NCI-H1092 treated with DMSO at 0.1 percent for 48 hours (cell line): ENCODE measurements at regions not wholly inside any gene's neighbourhood (a gene's known extent, or its start where the extent isn't known, plus 50 kb on each side); places are given as distances from the start of the nearest gene placed in this dataset.

Source experiments
- DNase-seq: peaks from one replicate; lab custom pipeline; 2025; lab: John Stamatoyannopoulos, UW

GRCh38 chrX:69110116-69110530, 55.1 kb downstream of the PJA1 start:
- no peak for DNase-seq

DNA sequence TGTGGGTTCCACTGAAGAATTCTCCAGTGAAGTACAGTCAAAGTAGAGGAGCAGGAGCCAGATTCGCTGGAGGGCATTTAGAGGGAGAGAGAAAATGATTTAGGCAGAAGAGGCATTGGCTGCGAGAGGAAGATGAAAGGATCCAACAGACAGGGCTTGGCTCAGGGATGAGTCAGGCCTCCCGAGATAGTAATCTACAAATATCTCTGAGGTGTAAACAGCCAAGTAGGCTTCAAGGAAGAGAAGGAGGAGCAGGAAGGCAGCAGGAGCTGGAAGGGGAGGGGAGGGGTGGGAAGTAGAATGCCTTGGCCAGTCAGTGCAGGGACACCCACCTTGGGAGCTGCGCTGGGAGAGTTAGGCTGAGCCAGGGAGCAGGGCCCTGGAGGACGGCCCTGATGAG, 55.5 kb downstream of the PJA1 start:
- no peak for DNase-seq

- DNase-seq: no peak
These were observed 56.1 kb downstream of the PJA1 start for GRCh38 chrX:69109036-69109663.

GRCh38 chrX:69107747-69108401, 57.4 kb downstream of the PJA1 start:
- no peak for DNase-seq

DNA sequence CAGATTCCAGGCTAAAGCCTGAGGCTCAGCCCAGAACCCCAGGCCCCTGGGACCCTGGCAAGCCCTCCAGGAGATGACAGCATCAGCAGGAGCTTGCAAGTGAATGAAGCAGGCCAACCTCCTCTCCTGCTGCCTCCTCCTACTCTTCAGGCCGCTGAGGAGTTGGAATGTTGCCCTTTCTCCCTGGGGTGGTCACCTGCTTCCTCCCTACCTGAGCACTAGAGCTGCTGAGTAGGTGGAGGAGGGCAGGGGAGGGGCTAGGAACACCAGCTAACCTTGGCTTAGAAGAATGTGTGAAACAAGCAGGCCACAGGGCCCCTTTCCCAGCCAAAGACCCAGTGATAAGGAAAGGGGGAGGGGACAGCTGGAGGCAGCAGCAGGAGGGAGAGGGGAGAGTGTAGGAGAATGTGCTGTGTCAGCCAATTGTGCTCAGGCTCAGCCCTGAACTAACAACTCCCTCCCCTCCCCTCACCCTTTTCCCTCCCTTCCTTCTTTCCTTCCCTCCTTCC, 58.0 kb downstream of the PJA1 start:
- no peak for DNase-seq

- DNase-seq: no peak
These were observed 60.4 kb downstream of the PJA1 start for GRCh38 chrX:69104756-69105434.

DNA sequence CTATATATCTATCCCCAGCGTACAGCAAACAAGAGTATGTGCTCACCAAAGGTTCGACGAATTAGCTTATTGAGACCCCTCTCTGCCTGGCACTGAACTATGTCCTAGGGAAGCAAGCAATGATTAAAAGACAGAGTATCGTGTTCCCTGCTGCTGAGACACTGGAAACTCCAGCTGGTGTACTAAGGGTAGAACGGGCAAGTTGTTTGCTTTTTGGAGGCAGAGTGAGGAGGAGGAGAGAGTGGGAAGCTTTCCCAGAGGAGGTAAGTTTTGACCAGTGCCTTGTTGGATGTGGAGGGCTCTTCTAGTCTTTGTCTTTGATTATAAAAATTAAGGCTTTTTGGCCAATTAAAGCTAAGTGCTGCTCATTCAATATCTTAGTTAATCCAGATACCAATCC, 61.7 kb downstream of the PJA1 start:
- DNase-seq: no peak

GRCh38 chrX:69102612-69103194, 62.5 kb downstream of the PJA1 start:
- no peak for DNase-seq

DNA sequence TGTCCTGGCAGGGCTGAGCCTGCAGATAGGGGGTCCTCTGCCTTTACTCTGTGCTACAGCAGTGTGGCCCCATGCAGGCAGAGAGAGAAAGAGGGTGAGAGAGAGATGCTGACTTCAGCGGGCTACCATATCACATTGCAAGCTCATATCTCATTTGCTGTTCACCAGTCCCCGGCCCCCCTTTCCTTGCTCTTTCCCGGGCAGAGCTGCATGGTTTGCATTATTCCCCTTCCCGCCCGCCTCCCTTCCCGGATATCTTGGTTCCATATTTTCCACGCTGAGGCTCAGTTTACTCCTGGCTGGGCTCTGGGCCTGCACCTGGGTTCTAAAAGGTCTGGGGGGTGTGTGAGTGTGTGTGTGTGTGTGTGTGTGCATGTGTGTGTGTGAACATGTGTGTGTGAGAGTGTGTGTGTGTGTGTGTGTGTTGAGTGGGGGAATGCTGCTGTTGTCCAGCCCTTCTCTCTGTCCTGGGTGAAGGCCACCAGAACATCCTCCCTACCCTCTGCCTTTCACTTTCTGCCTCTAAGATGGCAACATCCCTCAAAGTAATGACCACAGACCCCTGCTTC, 63.5 kb downstream of the PJA1 start:
- no peak for DNase-seq

GRCh38 chrX:69100478-69100877, 64.8 kb downstream of the PJA1 start:
- DNase-seq: no peak

DNA sequence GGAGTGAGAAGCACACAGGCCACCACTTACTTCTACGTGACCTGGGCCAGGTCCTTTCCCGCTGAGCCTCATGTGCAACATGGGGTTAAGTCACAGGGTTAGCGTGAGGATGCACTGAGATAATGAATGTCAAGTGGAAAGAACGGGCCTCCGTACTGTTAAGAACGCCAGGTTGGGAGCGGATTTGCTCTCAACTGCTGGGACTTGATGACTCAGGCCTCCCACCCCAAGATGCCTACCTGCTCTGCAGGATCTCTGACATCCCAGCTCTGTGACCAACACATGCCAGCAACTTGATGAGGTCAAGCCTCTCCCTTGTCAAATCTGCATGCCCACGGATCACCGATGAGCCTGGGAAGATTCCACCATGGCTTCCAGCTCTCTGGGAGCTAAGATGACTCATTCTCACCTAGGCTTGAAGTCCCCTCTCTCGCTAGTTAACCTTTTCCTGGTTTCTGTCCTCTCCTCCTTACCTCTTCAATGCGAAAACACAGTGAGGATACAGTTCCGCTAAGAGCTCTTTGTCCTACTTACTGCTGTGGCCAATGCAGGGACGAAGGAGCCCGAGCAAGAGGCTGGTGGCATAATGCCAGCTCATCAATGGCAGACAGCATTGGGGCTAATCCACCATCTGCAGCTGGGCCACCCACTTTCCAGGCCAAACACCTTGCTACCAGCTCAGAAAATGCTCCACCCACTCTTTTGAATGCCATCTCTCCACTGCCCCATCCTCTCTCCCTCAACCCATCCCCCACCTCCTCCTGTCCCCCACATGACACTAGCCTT, 67.6 kb downstream of the PJA1 start:
- DNase-seq: no peak

DNA sequence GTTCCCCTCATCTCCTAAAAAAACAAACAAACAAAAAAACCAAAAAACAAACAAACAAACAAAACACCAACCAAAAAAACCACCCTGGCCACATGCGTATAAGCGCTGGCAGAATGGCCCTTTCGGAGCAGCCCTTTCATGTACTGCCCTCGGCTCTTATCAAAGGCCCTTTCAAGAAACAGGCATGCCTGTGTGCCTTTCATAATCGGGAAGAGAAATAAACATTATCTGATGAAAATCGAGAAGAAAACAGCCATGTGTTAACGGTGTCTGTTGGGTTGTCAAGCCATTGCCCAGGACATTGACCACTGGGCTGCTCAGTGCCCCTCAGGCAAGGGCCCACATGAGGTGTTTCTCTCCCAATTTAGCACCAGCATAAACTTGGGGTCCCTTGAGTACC, 68.3 kb downstream of the PJA1 start:
- DNase-seq: no peak

- no peak for DNase-seq
These were observed 70.1 kb downstream of the PJA1 start for GRCh38 chrX:69094977-69095669.

- peak; percentile 50 for DNase-seq
These were observed 71.0 kb downstream of the PJA1 start for GRCh38 chrX:69093960-69094871.

- DNase-seq: no peak
These were observed 75.2 kb downstream of the PJA1 start for GRCh38 chrX:69090022-69090421.

DNA sequence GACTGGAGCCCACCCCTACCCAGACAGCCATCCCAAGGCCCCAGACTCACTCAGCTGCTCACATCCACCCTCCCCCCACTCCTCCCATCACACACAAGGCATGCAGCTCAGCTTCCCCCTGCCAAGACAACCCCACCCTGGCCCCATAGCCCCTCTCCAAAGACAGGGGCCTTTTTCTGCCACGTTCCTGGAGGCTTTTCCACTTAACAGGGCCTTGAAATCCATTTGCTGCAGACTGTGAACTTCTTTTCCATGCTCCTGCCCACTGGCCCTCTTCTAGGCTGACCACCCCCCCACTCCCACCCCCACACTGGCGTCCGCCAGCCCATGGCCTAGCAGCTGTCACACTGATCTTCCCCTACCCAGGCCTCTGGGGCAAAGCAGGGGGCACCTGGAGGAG, 76.0 kb downstream of the PJA1 start:
- DNase-seq: no peak

DNA sequence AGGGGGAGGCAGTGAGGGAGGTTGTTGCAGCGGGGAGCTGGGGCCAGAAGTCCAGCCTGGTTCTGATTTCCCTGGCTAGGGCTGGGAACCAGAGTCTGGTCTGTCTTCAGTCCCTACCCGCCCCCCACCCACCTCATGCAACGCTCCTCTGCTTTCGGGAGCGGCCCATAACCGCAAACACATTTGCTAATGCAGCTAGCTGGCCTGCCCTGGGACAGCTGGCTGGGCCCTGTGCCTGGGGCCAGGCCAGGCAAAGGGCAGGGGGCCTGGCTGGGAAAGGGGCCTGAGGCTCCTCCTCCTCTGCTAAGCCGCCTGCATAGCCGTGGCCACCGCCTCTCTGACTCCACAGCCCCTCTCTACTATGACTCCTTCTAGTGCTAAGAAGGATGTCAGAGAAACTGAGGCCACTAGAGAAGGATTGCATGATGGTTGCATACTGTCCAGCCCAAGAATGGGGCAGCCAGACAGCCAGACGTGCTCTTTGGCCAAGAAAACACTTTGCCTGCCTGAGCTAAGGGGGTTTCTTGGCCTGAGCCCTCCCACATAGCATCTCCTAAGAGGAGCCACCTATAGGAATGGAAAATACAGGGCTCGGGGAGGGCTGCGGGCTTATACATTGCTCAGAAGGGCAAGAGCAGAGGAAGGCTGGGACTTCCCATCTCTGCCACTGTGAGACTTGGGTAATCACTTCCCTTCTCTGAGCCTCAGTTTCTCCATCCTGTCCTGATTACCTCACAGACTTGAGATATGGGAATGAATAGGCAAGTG, 76.9 kb downstream of the PJA1 start:
- DNase-seq: no peak

- DNase-seq: no peak
These were observed 79.4 kb downstream of the PJA1 start for GRCh38 chrX:69085826-69086225.

GRCh38 chrX:69085151-69085550, 80.1 kb downstream of the PJA1 start:
- no peak for DNase-seq
